GM18873 (cell line): ENCODE measurements at regions not wholly inside any gene's neighbourhood (a gene's known extent, or its start where the extent isn't known, plus 50 kb on each side); places are given as distances from the start of the nearest gene placed in this dataset.

Experiments
- ATAC-seq: cut with Tn5 transposase; IDR thresholded peaks from one replicate; pipeline ENCODE4 v1.9.1; 2021; ENCODE audit warnings: mild to moderate bottlenecking, moderate library complexity, moderate number of reproducible peaks; ENCODE audit not compliant: unreplicated experiment, low FRiP score

DNA sequence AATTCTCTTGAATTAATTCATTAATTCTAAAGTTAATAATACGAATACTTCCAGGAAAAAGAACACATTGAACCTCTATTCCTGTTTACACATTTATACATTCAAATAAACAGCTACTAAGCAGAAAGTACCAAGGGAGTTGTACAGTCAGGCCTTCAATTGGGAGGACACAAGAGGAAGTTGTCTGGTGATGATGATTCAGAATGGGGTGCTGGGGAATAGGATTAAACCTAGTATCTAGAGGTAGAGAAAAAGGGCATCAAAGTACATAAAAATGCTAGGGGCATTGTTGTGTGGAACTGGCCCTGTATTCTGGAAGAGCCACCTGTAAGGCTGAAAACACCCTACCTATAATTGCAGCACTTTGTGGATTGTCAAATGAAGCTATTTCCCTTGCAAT, 71.7 kb upstream of the MROH9 start:
- ATAC-seq = no peak

DNA sequence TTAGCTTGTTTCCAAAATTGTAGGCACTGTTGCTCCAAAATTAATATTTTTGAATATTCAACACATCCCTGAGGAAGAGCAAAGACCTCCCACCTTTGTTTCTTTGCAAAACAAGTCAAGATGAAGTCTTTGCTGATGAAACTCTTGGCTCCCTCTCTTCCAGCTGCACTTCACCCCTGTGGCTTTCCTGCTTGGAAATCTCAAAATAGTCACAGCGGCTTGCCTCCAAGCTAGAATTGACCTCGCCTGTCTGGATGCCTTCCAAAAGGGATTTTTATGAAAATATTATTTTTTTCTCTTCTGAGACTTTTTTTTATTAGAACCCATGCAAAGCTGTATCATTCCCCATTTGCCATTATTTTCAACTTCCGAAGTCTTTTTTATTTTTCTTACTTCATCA, 71.1 kb upstream of the MROH9 start:
- no peak for ATAC-seq

DNA sequence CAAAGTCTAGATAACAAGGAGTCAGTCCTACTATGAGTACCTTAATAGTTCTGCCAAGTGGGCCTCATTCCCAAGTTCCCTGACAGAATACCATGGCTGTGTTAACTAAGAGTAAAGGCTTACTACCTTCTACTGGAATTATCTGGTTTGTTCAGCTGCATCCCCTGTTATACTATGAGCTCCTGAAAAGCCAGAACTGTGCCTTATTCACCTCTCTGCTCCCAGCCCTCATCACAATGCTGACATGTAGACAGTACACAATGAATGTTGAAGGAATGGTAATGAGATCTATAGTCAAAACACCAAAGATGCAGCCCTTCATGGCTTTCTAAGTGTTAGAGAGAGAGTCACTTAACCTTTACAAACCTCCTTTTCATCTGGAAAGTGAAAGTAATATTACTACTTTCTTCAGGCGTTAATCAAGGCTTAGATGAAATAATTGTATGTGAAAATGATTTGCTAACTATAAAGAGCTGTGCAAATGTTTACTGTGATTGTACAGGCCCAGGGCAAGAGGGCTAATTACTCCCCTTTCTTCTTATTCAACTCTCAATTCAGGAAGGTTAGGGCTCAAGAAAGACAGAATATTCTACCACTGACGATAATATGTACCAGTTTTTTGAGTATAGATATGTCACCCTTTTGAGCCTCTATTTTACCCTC, 70.3 kb upstream of the MROH9 start:
- no peak for ATAC-seq

DNA sequence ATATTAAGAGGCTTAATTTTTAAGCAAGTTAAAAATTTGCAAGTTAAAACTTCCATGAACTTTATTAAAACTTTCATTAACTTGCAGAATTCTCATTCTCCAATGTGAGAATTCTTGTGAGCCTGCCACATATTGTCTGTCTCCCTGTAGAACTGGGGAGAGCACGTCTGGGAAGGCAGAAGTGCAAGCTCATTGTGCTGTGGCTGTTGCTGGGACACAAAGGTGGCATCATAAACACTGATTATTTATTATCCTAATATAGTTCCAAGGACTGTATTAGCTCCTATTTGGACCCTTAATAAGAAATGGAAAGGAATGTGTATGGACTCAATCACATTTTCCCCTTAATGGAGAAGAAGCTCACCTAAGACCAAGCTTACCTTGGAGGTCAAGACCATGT, 68.7 kb upstream of the MROH9 start:
- no peak for ATAC-seq

DNA sequence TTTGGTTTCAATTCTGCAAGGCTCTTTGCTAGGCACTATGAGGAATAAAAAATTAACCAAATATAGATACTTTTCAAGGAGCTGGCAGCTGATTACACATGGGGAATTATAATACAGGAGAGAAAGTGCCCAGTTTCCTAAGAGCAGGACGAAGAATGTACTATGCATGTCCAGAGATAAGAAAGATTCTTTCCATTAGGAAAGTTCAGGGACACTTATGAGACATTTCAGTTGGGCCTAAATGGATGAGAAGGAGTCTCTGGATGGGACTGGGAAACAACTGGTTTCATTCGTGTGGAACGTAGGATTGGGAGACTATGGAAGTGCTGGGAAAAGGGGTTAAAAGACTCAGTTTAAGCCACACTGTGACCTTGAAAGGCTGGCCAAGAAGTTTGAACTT, 63.5 kb upstream of the MROH9 start:
- no peak for ATAC-seq

DNA sequence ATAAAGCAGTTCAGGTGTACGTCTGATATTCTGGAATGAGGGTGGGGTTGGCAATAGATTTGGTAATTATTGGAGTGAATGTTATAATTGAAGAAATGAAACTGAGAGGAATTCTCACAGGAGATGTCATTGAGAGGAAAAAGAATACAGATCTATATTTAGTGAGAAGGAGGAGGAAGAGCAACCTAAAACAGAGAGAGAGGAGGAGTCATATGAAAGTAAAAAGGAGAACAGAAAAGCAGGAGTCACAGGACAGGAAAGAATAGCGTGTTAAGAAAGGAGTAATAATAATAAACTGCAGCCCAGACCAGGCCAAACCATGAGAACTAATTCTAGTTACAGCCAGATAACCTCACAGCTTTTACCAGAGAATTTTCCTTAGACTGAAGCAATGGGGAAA, 62.7 kb upstream of the MROH9 start:
- no peak for ATAC-seq

DNA sequence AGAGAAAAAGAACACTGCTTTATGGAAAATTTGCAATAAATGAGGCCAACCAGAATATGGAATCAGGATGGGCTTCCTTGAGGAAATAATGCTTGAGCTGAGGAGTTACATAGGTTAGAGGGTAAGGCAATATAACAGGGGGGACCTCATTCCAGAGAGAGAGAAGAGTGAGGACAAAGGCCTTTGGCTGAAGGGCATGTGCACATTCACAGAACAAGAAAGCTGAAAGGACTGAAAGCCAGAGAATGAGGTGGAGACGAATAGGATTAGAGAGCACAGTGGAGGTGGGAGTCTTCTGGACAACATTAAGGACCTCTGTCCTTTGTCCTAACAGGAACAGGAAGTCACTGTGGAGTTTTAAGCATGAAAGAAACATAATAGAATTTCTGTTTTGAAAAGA, 60.7 kb upstream of the MROH9 start:
- ATAC-seq = no peak

DNA sequence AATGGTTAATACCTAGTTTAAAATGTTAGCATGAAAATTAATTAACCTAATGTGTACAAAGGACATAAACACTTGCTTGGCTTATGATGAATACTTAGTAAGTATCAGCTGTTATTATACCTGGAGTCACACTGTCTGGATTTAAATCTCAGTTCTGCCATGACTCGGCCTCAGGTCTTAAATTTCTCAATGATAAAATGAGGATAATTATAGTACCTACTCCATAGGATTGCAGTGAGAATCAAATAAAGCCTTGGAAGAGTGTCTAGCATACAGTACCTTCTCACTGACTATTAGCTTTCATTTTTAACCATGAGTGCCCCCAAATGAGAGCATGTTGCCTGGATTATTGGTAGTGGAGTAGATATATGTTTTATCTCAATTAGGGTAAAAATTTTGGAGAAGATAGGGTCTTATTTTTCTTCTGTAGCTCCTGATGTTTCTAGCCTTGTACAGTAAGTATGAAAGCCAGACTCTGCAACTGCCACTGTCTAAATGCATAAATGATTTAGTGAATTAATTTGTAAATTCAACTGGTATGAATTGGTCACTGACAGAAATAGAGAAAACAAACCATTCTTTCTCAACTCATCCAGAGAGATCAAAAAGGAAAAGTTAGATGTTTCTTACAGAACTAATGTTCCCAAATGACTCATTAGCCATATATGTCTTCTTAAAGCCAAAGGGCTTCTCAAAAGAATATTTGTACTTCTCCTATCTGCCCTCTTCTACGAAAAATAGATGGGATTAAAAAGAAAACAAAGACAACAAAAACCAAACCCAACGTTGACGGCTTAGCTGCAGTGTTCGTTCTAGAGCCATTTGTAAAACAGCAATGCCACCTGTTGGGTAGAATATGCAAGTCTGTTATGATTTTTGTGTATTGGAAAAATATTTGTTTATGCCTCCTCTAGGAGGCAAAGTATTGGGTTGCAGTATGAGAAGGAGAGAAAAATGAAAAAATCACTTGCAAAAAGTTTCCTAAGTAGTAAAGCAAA, 53.8 kb upstream of the MROH9 start:
- no peak for ATAC-seq
